ENCODE measurements at regions not wholly inside any gene's neighbourhood (a gene's known extent, or its start where the extent isn't known, plus 50 kb on each side); places are given as distances from the start of the nearest gene placed in this dataset.
"Not testable (repeated sequence)": the region's sequence is repeated elsewhere in the genome, so short reads cannot be mapped to it uniquely, and the experiment has no call there.

GRCh38 chr2:59752512-59752911 lies 800.9 kb downstream of the BCL11A start:
- DNase-seq: no peak
- 67% methylated on average over 1 of the region's 1 CpG; no CpG with 5 or more reads in 1 of the 2 experiments for WGBS, 2 experiments (ENCODE audit: insufficient coverage in 1 of 2, insufficient read length in 1 of 2)
- no peak overlapping the region for H3K4me3 ChIP-seq (ENCODE audit: low read length)
- no peaks in the 10 kb centered on the region for H3K4me1 ChIP-seq (ENCODE audit: control insufficient read depth, insufficient read depth, low read length)
- TF ChIP-seq CTCF (conservative IDR thresholded peaks at IDR 0.05): no peak
- H3K27me3 Mint-ChIP-seq (ENCODE audit: insufficient read depth): no peaks in the 10 kb centered on the region
- no peaks in the 10 kb centered on the region for H3K9me3 ChIP-seq (ENCODE audit: control insufficient read depth, low read length)
- H3K27ac ChIP-seq (ENCODE audit: low read depth, low read length): no peak overlapping the region
- H3K36me3 ChIP-seq (ENCODE audit: control insufficient read depth, insufficient read depth, low read length): no peaks in the 10 kb centered on the region
- no peak overlapping the region for H3K9ac ChIP-seq (ENCODE audit: extremely low read depth, low read length, poor library complexity, severe bottlenecking)
- H3K4me3 Mint-ChIP-seq: no peak overlapping the region
- H3K4me1 Mint-ChIP-seq: peaks cover 36% of the 10 kb centered on the region
- H3K36me3 Mint-ChIP-seq (ENCODE audit: low read depth): no peaks in the 10 kb centered on the region
- no peaks in the 10 kb centered on the region for H3K27me3 ChIP-seq (ENCODE audit: control insufficient read depth, insufficient read depth, low read length, poor library complexity, severe bottlenecking)
- no peaks in the 10 kb centered on the region for H3K9me3 Mint-ChIP-seq
- H3K27ac Mint-ChIP-seq: no peak overlapping the region

DNA sequence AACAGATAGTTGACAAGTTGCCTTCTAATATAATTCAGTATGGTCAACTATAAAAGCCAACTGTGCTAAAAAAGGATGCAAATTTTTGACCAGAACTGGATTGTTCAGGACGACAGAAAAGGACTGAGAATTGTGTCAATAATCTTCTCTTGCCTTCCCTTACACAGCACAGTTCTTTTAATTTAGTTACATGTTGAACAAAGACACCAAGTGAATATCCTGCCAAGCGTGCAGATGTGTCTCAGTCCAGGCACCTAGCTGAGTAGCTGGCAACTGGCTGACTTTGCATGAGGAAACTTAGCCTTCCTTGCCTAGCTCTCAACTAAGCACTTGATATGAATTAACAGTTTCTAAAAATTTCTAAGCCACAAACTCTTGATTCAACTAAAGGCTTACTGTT lies 801.4 kb downstream of the BCL11A start:
- no peak overlapping the region for H3K4me3 ChIP-seq (ENCODE audit: low read length)
- peaks cover 36% of the 10 kb centered on the region for H3K4me1 Mint-ChIP-seq
- WGBS, 2 experiments (ENCODE audit: insufficient coverage in 1 of 2, insufficient read length in 1 of 2): 74 to 90% methylated on average over 2 of the region's 2 CpGs
- H3K27ac ChIP-seq (ENCODE audit: low read depth, low read length): no peak overlapping the region
- no peaks in the 10 kb centered on the region for H3K27me3 Mint-ChIP-seq (ENCODE audit: insufficient read depth)
- no peak for TF ChIP-seq CTCF (conservative IDR thresholded peaks at IDR 0.05)
- H3K9me3 ChIP-seq (ENCODE audit: control insufficient read depth, low read length): no peaks in the 10 kb centered on the region
- no peaks in the 10 kb centered on the region for H3K4me1 ChIP-seq (ENCODE audit: control insufficient read depth, insufficient read depth, low read length)
- no peaks in the 10 kb centered on the region for H3K36me3 ChIP-seq (ENCODE audit: control insufficient read depth, insufficient read depth, low read length)
- no peak for DNase-seq
- H3K4me3 Mint-ChIP-seq: no peak overlapping the region
- no peaks in the 10 kb centered on the region for H3K9me3 Mint-ChIP-seq
- no peaks in the 10 kb centered on the region for H3K27me3 ChIP-seq (ENCODE audit: control insufficient read depth, insufficient read depth, low read length, poor library complexity, severe bottlenecking)
- no peaks in the 10 kb centered on the region for H3K36me3 Mint-ChIP-seq (ENCODE audit: low read depth)
- H3K9ac ChIP-seq (ENCODE audit: extremely low read depth, low read length, poor library complexity, severe bottlenecking): no peak overlapping the region
- H3K27ac Mint-ChIP-seq: no peak overlapping the region

- H3K27me3 ChIP-seq (ENCODE audit: control insufficient read depth, insufficient read depth, low read length, poor library complexity, severe bottlenecking); H3K27ac ChIP-seq (ENCODE audit: low read depth, low read length); H3K9ac ChIP-seq (ENCODE audit: extremely low read depth, low read length, poor library complexity, severe bottlenecking); H3K36me3 Mint-ChIP-seq (ENCODE audit: low read depth); H3K4me3 ChIP-seq (ENCODE audit: low read length); H3K27ac Mint-ChIP-seq; H3K4me3 Mint-ChIP-seq; DNase-seq; H3K4me1 ChIP-seq (ENCODE audit: control insufficient read depth, insufficient read depth, low read length); H3K9me3 Mint-ChIP-seq; H3K27me3 Mint-ChIP-seq (ENCODE audit: insufficient read depth); H3K36me3 ChIP-seq (ENCODE audit: control insufficient read depth, insufficient read depth, low read length); H3K9me3 ChIP-seq (ENCODE audit: control insufficient read depth, low read length): not testable (repeated sequence)
- 95 to 100% methylated on average over 1 to 4 of the region's 4 CpGs for WGBS, 2 experiments (ENCODE audit: insufficient coverage in 1 of 2, insufficient read length in 1 of 2)
- H3K4me1 Mint-ChIP-seq: peaks cover 36% of the 10 kb centered on the region
Measured at GRCh38 chr2:59751214-59751613, 802.2 kb downstream of the BCL11A start.

GRCh38 chr2:59746291-59746690 lies 807.2 kb downstream of the BCL11A start:
- Histone ChIP-seq H3K27ac (ENCODE audit: low read depth, low read length) (no peak overlapping the region), H3K9me3 (ENCODE audit: control insufficient read depth, low read length) (no peaks in the 10 kb centered on the region), H3K27me3 (ENCODE audit: control insufficient read depth, insufficient read depth, low read length, poor library complexity, severe bottlenecking) (no peaks in the 10 kb centered on the region), H3K4me1 (ENCODE audit: control insufficient read depth, insufficient read depth, low read length) (no peaks in the 10 kb centered on the region), H3K4me3 (ENCODE audit: low read length) (no peak overlapping the region), H3K9ac (ENCODE audit: extremely low read depth, low read length, poor library complexity, severe bottlenecking) (no peak overlapping the region), H3K36me3 (ENCODE audit: control insufficient read depth, insufficient read depth, low read length) (no peaks in the 10 kb centered on the region)
- Mint-ChIP-seq H3K27ac (no peak overlapping the region), H3K4me1 (peaks cover 27% of the 10 kb centered on the region), H3K27me3 (ENCODE audit: insufficient read depth) (no peaks in the 10 kb centered on the region), H3K4me3 (no peak overlapping the region), H3K36me3 (ENCODE audit: low read depth) (no peaks in the 10 kb centered on the region), H3K9me3 (no peaks in the 10 kb centered on the region)
- no peak for DNase-seq
- TF ChIP-seq CTCF (conservative IDR thresholded peaks at IDR 0.05): no peak
- WGBS, 2 experiments (ENCODE audit: insufficient coverage in 1 of 2, insufficient read length in 1 of 2): 100% methylated on average over 1 of the region's 1 CpG; no CpG with 5 or more reads in 1 of the 2 experiments

Data from endodermal cell (in vitro differentiated cells).